H1 (cell line): ENCODE measurements at regions not wholly inside any gene's neighbourhood (a gene's known extent, or its start where the extent isn't known, plus 50 kb on each side); places are given as distances from the start of the nearest gene placed in this dataset.

Experiments
- CTCF ChIA-PET: fragments of 300-600 bp; sonication (Branson Sonifier 250); formaldehyde crosslinking; loops from one replicate; lab custom pipeline; 2021; ENCODE audit not compliant: partially characterized antibody; lab: Charles Lee
- POLR2A ChIA-PET: fragments of 300-600 bp; sonication (Branson Sonifier 250); formaldehyde crosslinking; loops from one replicate; lab custom pipeline; 2021; ENCODE audit warnings: inconsistent platforms; ENCODE audit not compliant: partially characterized antibody; lab: Charles Lee
- DNase-seq, 2 experiments: peaks; one replicate each; pipeline versions ENCODE4 v3.0.0 to v3.0.0-alpha.2; 2010 to 2022; ENCODE audit warnings: low spot score in 2 of 2, low read depth in 1 of 2, mixed read lengths in 1 of 2
- FAIRE-seq: peaks from 2 replicates; lab custom pipeline; 2011; peaks lifted over from hg19 to GRCh38; lab: Jason Lieb, UNC
- H2AFZ ChIP-seq: 2 replicates; pipeline ENCODE4 v1.8.1; 2012; ENCODE audit warnings: low read length, inconsistent platforms
- H2AK5ac ChIP-seq: 2 replicates; pipeline ENCODE4 v1.6.1; 2013; ENCODE audit warnings: low read depth, low read length
- H2BK120ac ChIP-seq: replicated peaks from 2 replicates; pipeline ENCODE3; 2013; ENCODE audit warnings: low read depth, low read length, inconsistent platforms
- H2BK12ac ChIP-seq: 2 replicates; pipeline ENCODE4 v1.6.1; 2013; ENCODE audit warnings: low read depth, low read length
- H2BK15ac ChIP-seq: 2 replicates; pipeline ENCODE4 v1.6.1; 2013; ENCODE audit warnings: low read length
- H2BK20ac ChIP-seq: 2 replicates; pipeline ENCODE4 v1.6.1; 2013; ENCODE audit warnings: low read length
- H2BK5ac ChIP-seq: 2 replicates; pipeline ENCODE4 v1.6.1; 2013; ENCODE audit warnings: low read depth, low read length
- H3K14ac ChIP-seq: 2 replicates; pipeline ENCODE4 v1.6.1; 2013; ENCODE audit warnings: inconsistent platforms; ENCODE audit not compliant: insufficient read length
- H3K18ac ChIP-seq: 2 replicates; pipeline ENCODE4 v1.6.1; 2013; ENCODE audit warnings: low read length; ENCODE audit errors: extremely low read depth
- H3K23ac ChIP-seq: 2 replicates; pipeline ENCODE4 v1.6.1; 2013; ENCODE audit warnings: inconsistent platforms; ENCODE audit not compliant: insufficient read length
- H3K23me2 ChIP-seq: 2 replicates; pipeline ENCODE4 v1.6.1; 2013; ENCODE audit warnings: low read depth, low read length
- H3K27ac ChIP-seq: 2 replicates; pipeline ENCODE4 v1.6.1; 2011; ENCODE audit warnings: low read depth, low read length, inconsistent platforms
- H3K27me3 ChIP-seq, 4 experiments: replicated peaks in 1 of 4; 1 replicate in 1 of 4; 2 replicates in 3 of 4; pipeline versions ENCODE4 v1.6.1 to v1.8.1; 2011 to 2013; ENCODE audit warnings: low read length in 3 of 4, mild to moderate bottlenecking in 3 of 4, inconsistent platforms in 2 of 4, mixed read lengths in 2 of 4, moderate library complexity in 1 of 4; ENCODE audit not compliant: control insufficient read depth in 3 of 4, insufficient read depth in 3 of 4; ENCODE audit errors: extremely low read depth in 1 of 4
- H3K36me3 ChIP-seq, 4 experiments: 2 replicates each; pipeline versions ENCODE4 v1.6.1 to v1.8.1; 2011 to 2013; ENCODE audit warnings: mild to moderate bottlenecking in 4 of 4, low read length in 3 of 4, moderate library complexity in 2 of 4, control low read depth in 1 of 4, inconsistent platforms in 1 of 4; ENCODE audit not compliant: insufficient read depth in 4 of 4, control insufficient read depth in 2 of 4
- H3K4ac ChIP-seq: replicated peaks from 2 replicates; pipeline ENCODE3; 2013; ENCODE audit warnings: low read length, low read depth, mixed read lengths, inconsistent platforms; ENCODE audit not compliant: insufficient read length
- H3K4me1 ChIP-seq, 4 experiments: replicated peaks in 1 of 4; 1 replicate in 1 of 4; 2 replicates in 3 of 4; pipeline versions ENCODE4 v1.6.1 to v1.8.1; 2011 to 2013; ENCODE audit warnings: low read length in 3 of 4, inconsistent platforms in 2 of 4, mixed read lengths in 1 of 4; ENCODE audit not compliant: insufficient read depth in 4 of 4, control insufficient read depth in 3 of 4
- H3K4me2 ChIP-seq, 2 experiments: 2 replicates each; pipeline versions ENCODE4 v1.6.1 to v1.8.1; 2011 to 2013; ENCODE audit warnings: low read depth in 2 of 2, low read length in 2 of 2, control low read depth in 1 of 2, inconsistent platforms in 1 of 2, mild to moderate bottlenecking in 1 of 2; ENCODE audit not compliant: insufficient read depth in 1 of 2
- H3K4me3 ChIP-seq, 4 experiments: fragments of 200-600, 300-600 bp in 1 of 4; sonication (generic), shearing (Covaris generic), sonication (Bioruptor Twin) in 1 of 4; 2 replicates each; pipeline versions ENCODE4 v1.5.1 to v1.8.1; 2011 to 2016; ENCODE audit warnings: low read length in 4 of 4, low read depth in 3 of 4, control low read depth in 2 of 4, inconsistent platforms in 2 of 4, mild to moderate bottlenecking in 2 of 4, mixed read lengths in 1 of 4, moderate library complexity in 1 of 4; ENCODE audit not compliant: insufficient read depth in 2 of 4; ENCODE audit errors: extremely low read depth in 1 of 4
- H3K56ac ChIP-seq: replicated peaks from 2 replicates; pipeline ENCODE3; 2013; ENCODE audit warnings: low read depth, mild to moderate bottlenecking, mixed read lengths, low read length, inconsistent platforms; ENCODE audit not compliant: insufficient read length
- H3K79me1 ChIP-seq: 2 replicates; pipeline ENCODE4 v1.6.1; 2013; ENCODE audit warnings: low read depth, low read length, control low read depth
- H3K79me2 ChIP-seq, 2 experiments: 2 replicates each; pipeline versions ENCODE4 v1.6.1 to v1.8.1; 2012 to 2013; ENCODE audit warnings: low read length in 2 of 2, mild to moderate bottlenecking in 2 of 2, inconsistent platforms in 1 of 2; ENCODE audit not compliant: insufficient read depth in 2 of 2, control insufficient read depth in 1 of 2
- H3K9ac ChIP-seq, 4 experiments: replicated peaks in 1 of 4; 1 replicate in 1 of 4; 2 replicates in 3 of 4; pipeline versions ENCODE4 v1.6.1 to v1.8.1; 2011 to 2013; ENCODE audit warnings: low read depth in 3 of 4, low read length in 3 of 4, control low read depth in 2 of 4, mild to moderate bottlenecking in 2 of 4, moderate library complexity in 2 of 4, inconsistent platforms in 1 of 4; ENCODE audit errors: extremely low read depth in 1 of 4
- H3K9me3 ChIP-seq, 2 experiments: 2 replicates each; pipeline versions ENCODE4 v1.6.1 to v1.8.1; 2012 to 2013; ENCODE audit warnings: mild to moderate bottlenecking in 2 of 2, moderate library complexity in 2 of 2, control low read depth in 1 of 2, inconsistent platforms in 1 of 2, low read depth in 1 of 2, low read length in 1 of 2, mixed read lengths in 1 of 2; ENCODE audit not compliant: insufficient read depth in 2 of 2
- H4K20me1 ChIP-seq, 2 experiments: replicated peaks in 1 of 2; 2 replicates each; pipeline versions ENCODE3 to v1.8.1; 2011 to 2013; ENCODE audit warnings: inconsistent platforms in 2 of 2, low read length in 2 of 2, mild to moderate bottlenecking in 1 of 2; ENCODE audit not compliant: insufficient read depth in 2 of 2, control insufficient read depth in 1 of 2
- H4K5ac ChIP-seq: 2 replicates; pipeline ENCODE4 v1.6.1; 2013; ENCODE audit warnings: low read length, low read depth, mixed read lengths, inconsistent platforms; ENCODE audit not compliant: insufficient read length
- H4K8ac ChIP-seq: 2 replicates; pipeline ENCODE4 v1.8.0; 2013; ENCODE audit warnings: mild to moderate bottlenecking, moderate library complexity, low read length, inconsistent platforms; ENCODE audit not compliant: insufficient read depth; ENCODE audit errors: extremely low read depth
- H4K91ac ChIP-seq: replicated peaks from 2 replicates; pipeline ENCODE3; 2013; ENCODE audit warnings: low read length, mixed read lengths, inconsistent platforms; ENCODE audit not compliant: insufficient read length
- NRF1 ChIP-seq: IDR thresholded peaks from 2 replicates; pipeline ENCODE4 v1.6.1; 2011; ENCODE audit warnings: mild to moderate bottlenecking, low read depth, low read length, improper control_type of control experiment
- WGBS, 2 experiments: shearing (Covaris generic) in 1 of 2; methylation state at CpG; one replicate each; pipeline versions ENCODE4 v1.1.6 to v1.1.7; 2013 to 2015; ENCODE audit warnings: low lambda C conversion rate in 2 of 2, mixed read lengths in 2 of 2, inconsistent platforms in 1 of 2, low coverage in 1 of 2, missing lambda C conversion rate in 1 of 2; ENCODE audit not compliant: insufficient replicate concordance in 2 of 2, insufficient coverage in 1 of 2, insufficient read length in 1 of 2; ENCODE audit errors: extremely low coverage in 1 of 2, missing lambda C conversion rate in 1 of 2; 5-methylcytosine and 5-hydroxymethylcytosine counted together

DNA sequence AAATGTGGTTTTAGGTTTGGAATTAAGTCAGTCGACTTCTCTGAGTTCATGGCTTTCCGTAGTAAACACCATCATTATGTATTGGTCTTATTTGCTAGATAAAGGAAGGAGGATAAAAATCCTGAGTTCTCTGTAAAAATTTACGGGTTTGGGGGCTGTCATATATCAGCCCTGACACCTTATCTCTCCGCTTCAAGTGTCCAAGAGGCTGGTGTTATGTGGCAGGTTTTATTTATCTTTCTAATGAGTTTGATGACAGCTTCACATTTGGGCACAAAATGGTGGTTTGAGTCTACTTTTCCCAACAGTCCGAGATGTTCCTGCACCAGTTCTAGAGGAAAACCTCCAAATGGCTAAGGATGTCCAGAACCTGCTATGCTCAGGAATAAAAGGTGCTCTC is 67.3 kb upstream of the VSTM5 start:
- no peak overlapping the region for H3K9ac ChIP-seq
- H3K4me2 ChIP-seq: no peak overlapping the region
- no peak overlapping the region for H3K4me3 ChIP-seq
- H3K18ac ChIP-seq: no peak overlapping the region
- H3K27ac ChIP-seq: no peak overlapping the region
- TF ChIP-seq NRF1: no peak
- no peaks in the 10 kb centered on the region for H4K20me1 ChIP-seq
- H3K14ac ChIP-seq: no peak overlapping the region
- no peaks in the 10 kb centered on the region for H3K79me2 ChIP-seq
- H4K8ac ChIP-seq: no peak overlapping the region
- H3K4me1 ChIP-seq: no peaks in the 10 kb centered on the region
- CTCF ChIA-PET: interaction anchor here (1.2 to 1.7 kb wide), 3 partner anchors 8 to 266 kb away, joined by 3 to 7 read pairs (median 5); no protein-coding TSS in a partner anchor
- H2BK15ac ChIP-seq: no peak overlapping the region
- H3K23me2 ChIP-seq: no peaks in the 10 kb centered on the region
- no peak overlapping the region for H4K91ac ChIP-seq
- no peak overlapping the region for H3K56ac ChIP-seq
- H2BK5ac ChIP-seq: no peak overlapping the region
- POLR2A ChIA-PET: interaction anchor here (0.6 kb wide), 1 partner anchor 24 kb away, joined by 3 read pairs; no protein-coding TSS in a partner anchor
- H3K23ac ChIP-seq: peak overlapping the region; percentile 52
- H3K9me3 ChIP-seq: no peaks in the 10 kb centered on the region
- no peak overlapping the region for H2AK5ac ChIP-seq
- 91% methylated on average over 5 of the region's 5 CpGs; no CpG with 5 or more reads in 1 of the 2 experiments for WGBS, 2 experiments
- H3K27me3 ChIP-seq: no peaks in the 10 kb centered on the region
- H2AFZ ChIP-seq: no peak overlapping the region
- H3K4ac ChIP-seq: no peak overlapping the region
- H3K36me3 ChIP-seq: no peaks in the 10 kb centered on the region
- no peak overlapping the region for H4K5ac ChIP-seq
- DNase-seq: no peak
- no peaks in the 10 kb centered on the region for H3K79me1 ChIP-seq
- H2BK120ac ChIP-seq: no peak overlapping the region
- FAIRE-seq: no peak
- no peak overlapping the region for H2BK12ac ChIP-seq
- no peak overlapping the region for H2BK20ac ChIP-seq
